HG03175 (cell line): ENCODE measurements at regions not wholly inside any gene's neighbourhood (a gene's known extent, or its start where the extent isn't known, plus 50 kb on each side); places are given as distances from the start of the nearest gene placed in this dataset.
"Not testable (repeated sequence)": the region's sequence is repeated elsewhere in the genome, so short reads cannot be mapped to it uniquely, and the experiment has no call there.

ENCODE experiments used
- ATAC-seq: cut with Tn5 transposase; IDR thresholded peaks from one replicate; pipeline ENCODE4 v1.9.1; 2021; ENCODE audit warnings: mild to moderate bottlenecking, moderate library complexity; ENCODE audit not compliant: unreplicated experiment

DNA sequence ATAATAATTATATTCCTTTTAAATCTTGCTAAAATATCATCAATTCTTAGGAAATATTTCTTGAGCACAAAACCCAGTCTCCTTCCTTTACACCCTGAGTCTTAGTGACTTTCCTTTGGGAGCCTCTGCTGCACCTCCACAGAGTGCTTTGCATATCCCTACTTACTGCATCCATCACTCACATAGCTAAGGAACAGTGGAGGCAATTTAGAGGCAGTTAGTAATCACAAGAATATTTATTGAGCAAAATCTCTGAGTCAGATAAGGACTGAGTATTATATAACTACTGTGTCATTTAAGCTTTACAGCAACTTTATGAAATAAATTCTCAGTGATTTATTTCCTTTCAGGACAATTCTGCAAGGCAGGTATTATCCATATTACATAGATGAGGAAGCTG is 327.7 kb downstream of the TMX3 start:
- ATAC-seq, result no peak

DNA sequence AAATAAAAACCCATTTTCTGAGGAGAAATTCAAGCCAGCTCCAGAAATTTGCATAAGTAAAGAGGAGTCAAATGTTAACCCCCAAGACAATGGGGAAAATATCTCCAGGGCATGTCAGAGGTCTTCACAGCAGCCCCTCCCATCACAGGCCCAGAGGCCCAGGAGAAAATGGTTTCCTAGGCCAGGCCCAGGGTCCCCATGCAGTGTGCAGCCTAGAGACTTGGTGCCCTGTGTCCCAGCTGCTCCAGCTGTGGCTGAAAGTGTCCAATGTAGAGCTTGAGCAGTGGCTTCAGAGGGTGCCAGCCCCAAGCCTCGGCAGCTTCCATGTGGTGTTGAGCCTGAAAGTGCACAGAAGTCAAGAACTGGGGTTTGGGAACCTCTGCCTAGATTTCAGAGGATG is 330.9 kb downstream of the TMX3 start:
- not testable (repeated sequence) for ATAC-seq

DNA sequence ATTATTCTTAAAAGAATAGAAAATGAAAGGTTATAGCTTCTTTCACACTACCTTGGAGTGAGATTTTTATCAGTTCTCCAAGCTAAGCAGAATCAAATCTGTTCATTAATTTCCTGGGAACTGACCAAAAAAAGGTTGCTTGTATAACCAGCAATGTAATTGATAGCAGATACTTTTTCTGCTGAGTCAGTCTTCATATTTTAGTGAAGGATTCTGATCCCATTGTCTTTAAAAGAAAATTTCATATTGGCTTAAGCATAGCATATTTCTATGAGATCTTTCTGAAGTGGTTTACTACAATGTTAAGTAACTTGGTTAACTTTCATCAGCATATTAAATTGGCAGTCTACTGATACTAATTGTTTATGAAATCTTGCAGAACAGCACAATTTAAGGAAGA is 338.0 kb downstream of the TMX3 start:
- no peak for ATAC-seq

DNA sequence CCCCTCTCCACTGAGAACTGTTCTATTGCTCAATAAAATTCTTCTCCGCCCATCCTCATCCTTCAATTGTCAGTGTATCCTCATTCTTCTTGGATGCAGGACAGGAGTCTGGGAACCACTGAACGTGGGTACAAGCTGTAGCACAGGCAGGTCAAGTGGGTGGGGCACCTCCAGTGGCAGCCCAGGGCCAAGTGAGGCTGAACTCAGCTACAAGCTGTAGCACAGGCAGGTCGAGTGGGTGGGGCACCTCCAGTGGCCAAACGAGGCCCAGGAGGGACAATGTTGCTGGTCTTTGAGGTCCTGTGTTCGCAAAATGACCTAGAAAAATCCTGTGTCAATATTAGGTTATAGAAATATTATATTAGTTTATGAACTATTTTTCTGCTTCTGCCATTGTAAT is 352.0 kb downstream of the TMX3 start:
- no peak for ATAC-seq

DNA sequence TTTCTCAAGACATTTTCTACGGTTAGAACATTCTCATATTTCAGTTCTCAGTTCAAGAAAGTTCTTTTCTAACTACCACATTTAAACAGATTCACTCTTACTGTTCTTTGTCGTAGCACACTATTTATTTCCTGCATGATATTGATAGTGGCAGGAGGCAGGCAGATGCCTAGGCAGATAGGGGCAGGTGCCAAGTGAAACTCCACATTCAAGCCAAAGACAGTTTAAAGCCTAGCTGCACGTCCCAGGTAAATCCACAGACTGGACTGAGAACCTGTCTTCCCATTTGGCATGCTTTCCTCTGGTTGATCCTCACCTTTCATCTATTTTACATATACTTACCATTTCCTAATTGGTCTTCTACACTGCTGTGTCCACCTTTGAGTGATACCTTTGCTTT is 359.3 kb downstream of the TMX3 start:
- no peak for ATAC-seq

DNA sequence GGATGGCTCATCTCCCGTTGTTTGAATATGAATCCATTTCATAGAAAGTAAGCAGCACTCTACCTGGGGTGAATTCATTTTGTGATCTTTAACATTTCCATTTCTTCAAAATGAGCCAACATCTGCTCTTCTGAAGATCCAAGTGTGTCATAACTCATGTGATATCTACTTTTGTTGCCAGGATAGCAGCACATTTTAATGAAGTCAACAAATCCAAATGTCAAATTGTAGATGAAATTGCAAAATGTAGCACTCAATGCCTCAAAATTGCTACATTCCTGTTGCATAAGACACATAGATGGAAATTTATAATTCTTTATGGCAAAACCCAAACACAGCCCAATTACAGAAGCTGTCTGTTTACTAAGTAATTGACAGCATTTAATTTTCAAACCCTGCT is 360.7 kb downstream of the TMX3 start:
- no peak for ATAC-seq

DNA sequence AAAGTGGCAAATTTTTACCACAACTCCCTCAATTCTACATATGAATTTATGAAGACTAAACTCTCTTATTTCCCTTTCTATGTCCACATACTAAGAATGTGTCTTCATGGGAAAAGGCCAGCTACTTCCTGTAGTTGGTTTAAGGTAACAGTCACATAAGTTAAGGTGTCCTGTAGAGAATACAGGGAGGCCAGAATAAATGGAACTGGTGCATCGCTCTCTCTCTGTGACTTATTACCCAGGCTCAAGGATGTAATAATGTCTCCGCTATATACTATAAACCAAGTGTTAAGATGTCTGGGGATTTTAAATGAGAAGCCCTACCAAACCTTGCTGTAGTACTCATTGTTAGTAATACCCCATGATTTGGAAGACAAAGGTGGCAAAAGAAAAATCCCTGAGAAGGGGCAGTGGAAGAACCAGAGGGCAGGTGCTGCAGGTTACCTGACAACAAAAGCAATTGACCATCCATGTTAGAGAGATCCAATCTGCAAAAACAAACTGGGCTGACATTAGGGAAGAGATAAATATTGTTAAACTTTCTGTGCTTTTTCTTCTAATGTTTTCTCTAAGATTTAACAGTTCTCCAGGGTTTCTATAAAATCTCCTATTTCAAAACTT is 372.8 kb downstream of the TMX3 start:
- no peak for ATAC-seq

DNA sequence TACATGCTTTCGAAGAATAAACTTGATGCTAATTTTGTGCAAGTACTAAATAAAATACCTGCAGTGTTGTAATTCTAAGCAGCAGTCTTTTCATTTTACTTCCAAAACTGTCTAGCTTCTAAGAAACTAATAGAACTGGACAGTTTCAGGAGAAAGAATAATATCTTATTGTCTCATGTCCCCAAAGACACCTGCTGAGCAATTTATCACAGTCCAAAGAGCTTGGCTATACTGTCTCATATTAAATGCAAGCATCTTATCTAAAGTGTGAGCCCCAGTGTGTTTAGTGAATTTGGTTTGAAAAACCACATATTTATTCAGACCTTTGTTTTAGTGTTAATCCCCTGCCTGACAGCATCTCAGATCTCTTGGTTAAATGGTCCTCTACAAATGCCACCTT is 374.3 kb downstream of the TMX3 start:
- no peak for ATAC-seq

DNA sequence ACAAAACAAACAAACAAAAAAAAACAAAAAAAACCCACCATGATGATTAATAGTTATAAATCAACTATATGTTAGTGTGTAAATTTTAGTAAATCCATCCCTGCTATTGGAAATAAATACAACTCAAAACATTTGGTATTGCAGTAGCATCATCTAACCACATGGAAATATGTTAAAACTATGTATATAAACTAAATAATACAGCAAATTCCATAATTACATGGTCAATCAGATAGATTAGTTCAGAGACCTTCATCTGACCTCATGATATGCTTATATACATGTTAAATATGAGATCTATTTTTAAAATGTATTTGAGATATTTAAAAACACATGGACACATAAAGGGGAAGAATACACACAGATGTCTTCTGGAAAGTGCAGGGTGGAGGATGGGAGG is 384.2 kb downstream of the TMX3 start:
- ATAC-seq, result no peak

DNA sequence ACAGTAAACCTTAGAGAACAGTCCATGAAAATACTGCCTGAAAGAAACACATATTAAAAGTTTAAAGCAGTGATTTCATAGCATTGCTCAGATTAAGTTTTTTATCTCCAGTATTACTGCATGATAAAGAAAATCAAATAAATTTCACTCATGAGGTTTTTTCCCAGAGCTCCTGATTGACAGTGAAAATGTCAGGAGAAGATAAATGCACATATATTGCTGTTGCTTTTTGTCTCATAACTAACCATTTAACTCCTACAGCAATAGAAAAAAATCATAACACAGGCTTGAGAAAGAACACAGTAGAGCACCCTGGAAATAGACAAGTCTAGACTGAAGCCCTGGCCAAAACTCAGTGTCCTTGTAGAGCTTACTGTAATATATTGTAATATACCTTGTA is 391.0 kb downstream of the TMX3 start:
- ATAC-seq, result no peak

DNA sequence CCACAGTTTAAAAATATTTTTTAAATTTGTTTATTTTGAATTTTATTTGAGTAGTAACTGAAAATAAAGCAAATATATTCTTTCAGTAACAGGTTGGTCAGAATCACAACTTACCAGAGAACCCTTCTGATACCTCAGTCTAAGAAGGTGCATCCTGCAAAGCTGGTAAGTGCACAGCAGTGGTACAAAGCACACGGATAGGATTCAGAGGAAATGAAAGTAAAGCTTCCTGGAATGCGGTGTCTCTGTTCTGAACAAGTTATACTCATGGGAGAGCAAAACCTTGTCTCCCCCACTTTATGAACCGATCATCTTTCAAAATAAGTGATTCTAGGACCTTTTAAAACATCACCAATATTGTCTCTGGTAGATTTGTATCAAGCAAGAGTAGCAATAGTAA is 398.3 kb downstream of the TMX3 start:
- ATAC-seq, result no peak

DNA sequence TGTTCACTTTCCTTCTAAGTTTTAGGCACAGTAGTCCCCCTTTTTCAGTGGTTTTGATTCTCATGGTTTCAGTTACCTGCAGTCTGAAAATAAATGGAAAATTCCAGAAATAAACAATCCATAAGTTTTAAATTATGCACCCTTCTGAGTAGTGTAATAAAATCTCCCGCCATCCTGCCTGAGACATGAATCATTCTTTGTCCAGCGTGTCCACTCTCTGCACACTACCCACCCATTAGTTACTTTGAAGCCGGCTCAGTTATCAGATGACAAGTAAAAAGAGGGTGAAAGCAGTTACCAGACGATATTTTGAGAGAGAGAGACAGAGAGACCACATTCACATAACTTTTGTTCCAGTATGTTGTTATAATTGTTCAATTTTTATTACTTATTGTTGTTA is 400.5 kb downstream of the TMX3 start:
- no peak for ATAC-seq

DNA sequence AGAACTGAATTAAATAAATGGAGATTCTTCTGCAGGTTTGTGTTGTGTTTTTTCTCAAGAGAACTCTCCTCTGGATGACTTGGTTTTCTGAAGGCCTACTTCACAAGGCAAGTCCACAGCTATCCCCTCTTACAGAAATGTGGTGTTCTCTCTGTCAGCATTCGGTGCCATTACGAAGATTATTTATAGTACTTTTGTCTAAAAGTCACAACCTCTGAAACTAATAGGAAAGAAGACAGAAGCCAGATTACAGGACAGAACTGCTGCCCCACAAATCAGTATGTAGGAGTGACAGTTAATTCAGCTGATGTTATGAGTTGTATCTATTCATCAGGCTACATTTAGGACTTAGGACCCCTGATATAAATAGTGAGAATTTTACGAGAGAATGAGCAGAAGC is 413.5 kb downstream of the TMX3 start:
- ATAC-seq, result no peak

DNA sequence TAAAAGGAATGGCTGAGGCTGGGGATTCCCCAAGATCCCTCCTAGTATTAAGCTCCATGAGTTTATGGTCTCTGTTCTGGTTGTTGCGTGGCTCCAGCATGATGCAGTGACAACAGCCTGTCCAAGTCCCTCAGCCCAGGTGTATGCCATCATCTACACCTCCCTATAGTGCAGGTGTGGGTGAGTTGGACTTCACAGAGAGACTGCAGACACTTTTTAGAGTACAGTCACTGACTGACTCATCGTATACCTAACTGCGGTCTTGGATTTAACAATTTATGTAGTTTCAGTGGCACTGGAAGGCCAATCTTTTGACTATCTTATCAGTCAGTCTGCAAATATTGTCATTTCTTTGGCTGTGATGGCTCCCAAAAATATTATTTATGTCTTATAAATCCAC is 415.0 kb downstream of the TMX3 start:
- no peak for ATAC-seq

DNA sequence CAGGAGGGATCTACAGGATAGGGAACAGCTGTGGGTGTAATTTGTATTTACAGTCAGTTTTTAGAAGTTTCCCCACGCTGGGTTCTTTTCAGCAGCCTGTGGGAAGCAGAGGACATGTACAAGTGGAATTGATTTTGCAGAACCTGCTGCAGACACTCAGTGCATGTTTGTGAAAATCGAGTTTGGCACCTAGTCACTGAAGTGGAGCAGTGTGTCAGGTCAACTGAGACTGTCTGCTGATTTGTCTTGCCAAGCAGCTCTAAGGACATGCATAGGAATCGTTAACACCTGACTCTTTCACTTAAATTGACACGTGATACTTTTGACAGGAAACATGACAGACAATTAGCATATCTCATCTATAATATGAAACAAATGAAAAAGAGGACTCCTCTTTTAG is 416.6 kb downstream of the TMX3 start:
- no peak for ATAC-seq

DNA sequence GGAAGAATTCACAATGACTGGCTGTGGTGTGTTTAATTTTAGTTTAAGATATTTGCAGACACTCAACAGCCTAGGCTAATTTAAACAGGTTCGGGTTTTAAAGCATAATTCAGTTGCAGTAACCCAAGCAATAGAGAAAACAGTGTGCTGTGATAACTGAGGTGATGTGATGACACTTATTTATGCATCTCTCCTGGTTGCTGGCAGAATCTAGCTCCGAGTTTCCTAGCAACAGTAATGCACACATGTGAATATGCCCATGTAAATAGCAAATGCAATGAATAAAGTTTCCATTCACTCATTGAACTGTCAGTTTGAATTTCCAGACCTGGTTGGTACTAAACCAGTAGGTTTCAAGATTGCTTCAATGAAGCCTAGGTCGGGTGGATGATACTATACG is 426.5 kb downstream of the TMX3 start:
- ATAC-seq, result no peak

DNA sequence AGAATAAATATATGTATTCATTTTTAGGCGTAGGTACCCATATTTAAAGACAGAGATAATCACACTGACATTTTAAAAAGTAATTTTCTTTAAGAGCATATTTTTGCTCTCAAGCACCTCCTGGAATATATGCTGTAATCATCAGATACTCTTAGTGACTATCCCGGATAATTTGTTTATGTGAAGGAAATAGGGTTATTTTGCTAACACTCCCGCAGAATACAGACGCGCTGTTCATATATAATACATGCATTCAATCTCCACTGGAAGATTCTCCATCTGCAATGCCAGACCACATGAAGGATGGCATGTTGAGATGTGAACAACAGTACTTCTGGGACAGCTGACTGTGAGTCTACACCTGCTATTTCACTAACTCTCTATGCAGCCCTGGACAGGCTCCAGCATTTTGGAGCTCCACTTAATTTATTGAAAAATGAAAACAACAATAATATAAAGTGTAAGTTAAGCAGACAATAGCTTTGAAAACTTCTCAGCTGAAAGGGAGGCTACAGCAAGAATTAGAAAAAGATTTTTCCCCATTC is 430.6 kb downstream of the TMX3 start:
- ATAC-seq, result no peak

DNA sequence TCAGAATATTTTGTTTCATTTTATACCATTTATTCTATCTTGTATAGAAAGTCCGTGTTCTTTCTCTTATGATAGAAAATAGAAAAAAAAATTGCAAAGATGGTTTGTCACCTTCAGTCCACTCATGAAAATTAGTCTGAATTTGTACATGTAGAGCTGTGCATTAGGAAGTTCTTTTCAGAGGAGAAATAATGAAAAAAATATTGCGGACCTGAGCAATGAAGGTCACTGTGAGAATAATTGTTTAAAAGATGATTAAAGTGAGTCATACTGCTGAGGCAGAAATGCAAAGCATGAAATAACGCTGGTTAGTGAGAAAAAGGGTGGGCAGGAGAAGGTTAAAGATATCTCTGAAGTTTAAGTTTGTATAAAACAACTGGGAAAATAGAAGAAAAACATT is 431.1 kb downstream of the TMX3 start:
- no peak for ATAC-seq

DNA sequence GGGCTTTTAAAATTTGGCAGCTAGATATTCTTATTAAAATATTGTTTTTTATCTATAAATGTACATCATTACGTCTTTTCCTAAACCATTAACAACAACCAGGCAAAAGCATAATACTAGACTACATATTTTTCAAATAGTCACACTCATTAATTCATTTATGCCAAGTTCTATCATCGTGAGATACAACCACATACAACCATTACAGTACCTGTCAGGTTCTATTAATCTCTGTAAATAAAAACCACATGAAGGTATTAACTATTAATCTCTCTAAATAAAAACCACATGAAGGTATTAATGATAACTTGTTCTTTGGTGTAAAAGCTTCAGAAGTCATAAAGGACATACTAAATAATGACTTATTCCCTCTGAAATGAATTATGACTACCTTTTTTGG is 432.7 kb downstream of the TMX3 start:
- ATAC-seq, result no peak

DNA sequence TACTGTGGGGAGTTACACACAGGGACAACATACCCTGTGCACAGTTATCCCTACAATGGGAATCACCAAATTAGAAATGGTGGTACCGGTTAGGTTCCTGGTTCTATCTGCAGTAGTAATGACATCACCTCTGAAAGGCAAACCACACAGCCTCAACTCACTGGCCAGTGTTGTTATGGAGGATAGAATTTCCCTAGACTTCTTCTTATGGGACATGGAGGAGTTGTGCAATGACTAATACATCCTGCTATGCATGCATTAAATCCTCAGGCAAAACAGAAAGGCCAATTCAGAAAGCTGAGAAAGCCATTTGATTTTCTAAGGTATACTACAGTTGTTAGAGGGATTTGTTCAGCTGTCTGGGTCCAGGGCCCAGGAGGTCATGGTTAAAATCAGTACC is 439.3 kb downstream of the TMX3 start:
- ATAC-seq, result no peak

DNA sequence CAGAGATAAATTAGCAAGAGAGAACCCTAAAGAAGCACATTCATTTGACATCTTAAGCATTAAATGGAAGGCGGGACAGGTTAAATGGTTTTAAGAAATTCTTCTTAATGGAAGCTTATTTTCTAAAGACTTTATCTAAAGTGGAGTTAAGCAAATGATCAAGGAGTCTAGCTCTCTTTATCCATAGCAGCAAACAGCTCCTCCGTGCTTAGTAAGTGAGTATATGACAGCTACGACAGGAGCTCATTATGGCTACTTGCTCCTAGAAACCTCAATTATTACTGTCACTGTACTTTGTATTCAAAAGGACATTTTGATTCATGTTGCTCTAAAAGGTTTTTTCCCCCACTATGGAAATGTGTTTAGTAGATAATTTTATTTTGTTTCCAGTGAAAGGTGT is 444.9 kb downstream of the TMX3 start:
- no peak for ATAC-seq

DNA sequence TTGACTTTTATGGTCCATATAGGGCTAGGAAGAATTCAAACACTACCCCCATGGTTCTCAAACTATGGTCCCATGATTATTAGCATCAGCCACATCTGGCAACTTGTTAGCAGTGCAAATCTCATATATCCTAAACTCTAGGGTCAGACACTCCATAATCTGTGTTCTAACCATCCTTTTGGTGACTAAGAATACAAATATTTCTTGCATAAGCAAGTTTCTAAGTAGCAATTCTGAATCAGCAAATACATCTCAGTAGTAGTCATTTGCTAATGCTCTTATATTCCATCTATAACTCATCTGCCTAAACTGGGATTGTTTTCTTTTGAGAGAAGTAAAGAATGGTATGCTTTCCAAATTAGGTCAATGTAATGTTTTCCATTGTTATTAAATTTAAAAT is 447.3 kb downstream of the TMX3 start:
- no peak for ATAC-seq

DNA sequence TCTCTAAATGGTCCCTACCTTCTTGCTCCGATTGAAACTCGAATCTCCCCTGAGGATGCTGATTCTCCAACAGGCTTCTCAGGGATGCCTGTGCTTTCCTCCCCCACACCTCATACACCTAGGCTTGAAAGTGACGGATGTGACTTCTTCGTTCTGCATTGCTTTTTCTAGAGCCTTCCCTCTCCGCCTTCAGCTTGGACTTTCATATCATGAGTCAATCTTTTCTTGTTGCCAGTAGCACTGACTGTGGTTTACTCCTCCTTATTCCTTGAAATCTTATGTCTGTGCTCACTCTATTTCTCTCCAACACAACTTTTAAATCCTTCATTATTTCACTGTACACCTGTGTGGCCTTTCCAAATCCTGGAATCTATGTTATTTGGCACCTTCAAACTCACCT is 451.4 kb downstream of the TMX3 start:
- ATAC-seq, result no peak
